ENCODE measurements at regions not wholly inside any gene's neighbourhood (a gene's known extent, or its start where the extent isn't known, plus 50 kb on each side); places are given as distances from the start of the nearest gene placed in this dataset.
"Not testable (repeated sequence)": the region's sequence is repeated elsewhere in the genome, so short reads cannot be mapped to it uniquely, and the experiment has no call there.

DNA sequence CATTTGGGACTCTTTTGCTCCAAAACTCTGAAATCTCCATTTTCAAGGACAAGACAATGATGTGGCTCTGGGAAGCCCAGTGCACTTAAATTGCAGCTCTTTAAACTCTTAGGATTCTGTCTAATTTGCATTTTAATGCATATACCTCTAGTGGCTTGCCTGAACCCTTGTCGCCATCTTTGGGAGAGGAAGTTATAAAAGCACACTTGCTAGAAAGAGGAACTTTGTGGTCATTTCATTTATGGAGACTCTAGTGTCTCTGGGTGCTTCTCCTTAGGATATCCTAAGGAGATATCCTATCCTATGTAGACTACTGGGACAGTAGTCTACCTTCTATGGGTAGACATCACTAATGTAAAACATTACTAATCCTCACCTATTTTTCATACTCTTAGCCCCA is 77.3 kb upstream of the SLC1A3 start:
- DNase-seq (ENCODE audit: low read depth): no peak

DNA sequence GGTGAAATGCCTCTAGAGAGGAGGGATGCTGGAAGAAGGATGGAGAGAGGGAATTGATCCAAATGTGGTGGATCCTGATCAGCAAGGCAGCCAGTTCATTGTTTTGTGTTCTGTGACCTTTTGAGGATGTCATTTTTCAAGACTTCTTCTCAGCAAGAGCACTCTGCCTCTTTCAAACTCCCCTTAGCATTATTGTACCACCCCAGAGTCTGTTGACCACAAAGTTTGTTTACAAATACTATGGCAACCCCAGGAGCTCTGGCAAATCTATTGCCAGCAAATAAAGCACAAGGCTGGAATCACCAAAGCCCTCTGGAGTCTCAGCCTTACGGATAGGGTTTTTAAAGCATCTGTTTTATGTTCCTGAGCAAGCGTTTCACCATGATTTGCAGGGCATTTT is 76.2 kb upstream of the SLC1A3 start:
- no peak for DNase-seq (ENCODE audit: low read depth)

DNA sequence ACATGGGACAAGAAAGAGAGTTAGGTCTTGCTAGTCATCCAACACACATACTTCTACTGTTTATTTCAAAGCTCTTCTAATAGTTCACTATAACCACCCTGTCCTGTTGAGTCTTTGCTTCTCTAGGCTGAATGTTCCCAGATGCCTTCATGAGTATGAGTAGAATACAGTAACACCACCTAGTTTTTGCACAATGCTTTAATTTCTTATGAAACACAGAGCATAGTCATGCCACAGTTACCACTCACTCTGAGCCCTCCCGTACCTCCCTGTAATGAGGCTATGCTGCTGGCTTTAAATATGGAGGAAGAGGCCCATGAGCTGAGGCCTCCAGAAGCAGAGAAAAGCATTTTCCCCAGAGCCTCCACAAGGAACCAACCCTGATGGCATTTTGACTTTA is 75.0 kb upstream of the SLC1A3 start:
- DNase-seq (ENCODE audit: low read depth): no peak

DNA sequence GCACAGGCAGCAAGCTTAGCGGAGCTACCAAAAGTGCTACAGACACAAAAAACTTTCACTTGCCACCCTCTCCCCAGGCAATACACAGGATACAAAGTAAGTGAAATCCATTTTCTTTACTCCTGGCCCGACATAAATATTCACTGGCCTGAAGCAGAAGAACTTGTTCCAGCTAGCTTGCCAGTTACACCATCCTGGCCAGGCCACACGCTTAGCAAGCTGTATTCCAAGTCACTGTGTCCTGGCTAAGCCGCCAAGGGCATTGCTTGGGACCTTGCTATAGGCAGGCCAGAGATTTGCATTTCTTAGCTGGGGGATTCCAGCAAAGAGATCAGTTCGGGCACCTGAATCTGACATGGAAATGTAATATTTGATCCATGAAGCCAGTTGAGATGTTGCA is 71.0 kb upstream of the SLC1A3 start:
- no peak for DNase-seq (ENCODE audit: low read depth)

DNA sequence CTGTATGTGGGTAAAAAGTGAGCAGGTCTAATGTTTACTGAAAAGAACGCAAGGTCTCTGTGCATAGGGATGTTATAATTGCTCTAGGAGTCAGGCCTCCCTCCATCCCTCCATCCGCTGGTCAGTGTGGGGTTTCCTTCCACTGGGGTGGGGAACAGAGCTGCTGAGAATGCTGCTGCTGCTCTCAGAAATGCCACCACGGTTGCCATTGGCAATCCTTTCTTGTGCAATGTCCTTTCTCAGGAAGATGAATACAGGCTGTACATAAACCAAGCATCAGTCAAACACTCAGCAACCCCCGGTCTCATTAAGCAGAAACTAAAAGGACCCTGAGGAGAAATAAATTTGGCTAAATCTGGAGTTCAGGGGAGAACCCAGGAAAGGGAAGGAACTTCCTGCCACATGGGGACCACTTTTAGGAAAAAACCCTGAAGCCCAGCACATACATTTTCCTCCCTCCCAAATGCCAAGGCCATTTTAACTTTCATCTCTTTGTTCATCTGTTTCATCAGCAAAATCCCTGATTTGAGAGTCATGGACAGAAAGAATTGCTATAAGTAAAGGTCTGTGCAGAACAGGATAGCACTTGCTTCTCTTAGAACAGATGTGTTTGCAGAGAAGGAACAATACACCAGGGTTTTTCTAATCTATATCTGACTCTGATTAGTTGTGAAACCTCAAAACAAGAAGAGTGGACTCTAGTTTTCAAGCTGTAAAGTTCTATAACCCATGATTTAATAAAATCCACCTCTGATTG is 70.4 kb upstream of the SLC1A3 start:
- DNase-seq (ENCODE audit: low read depth): no peak

DNA sequence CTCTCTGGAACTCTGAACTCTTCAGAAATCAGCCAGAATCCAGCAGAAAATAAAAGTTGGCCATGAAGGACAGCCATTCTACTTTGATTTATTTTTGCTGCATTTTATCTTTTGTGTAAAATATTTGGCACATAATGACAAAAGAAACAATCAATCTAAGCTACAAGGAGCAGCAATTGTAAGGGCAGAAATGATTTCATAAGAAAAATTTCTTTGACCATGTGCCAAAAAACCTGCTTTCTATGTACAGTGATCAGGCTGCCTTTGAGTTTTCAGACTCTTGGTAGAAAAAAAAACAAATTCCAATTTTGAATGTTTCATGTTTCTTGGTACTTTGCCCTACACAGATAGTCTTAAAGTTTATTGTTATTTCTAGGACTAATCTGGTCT is 69.8 kb upstream of the SLC1A3 start:
- no peak for DNase-seq (ENCODE audit: low read depth)

DNA sequence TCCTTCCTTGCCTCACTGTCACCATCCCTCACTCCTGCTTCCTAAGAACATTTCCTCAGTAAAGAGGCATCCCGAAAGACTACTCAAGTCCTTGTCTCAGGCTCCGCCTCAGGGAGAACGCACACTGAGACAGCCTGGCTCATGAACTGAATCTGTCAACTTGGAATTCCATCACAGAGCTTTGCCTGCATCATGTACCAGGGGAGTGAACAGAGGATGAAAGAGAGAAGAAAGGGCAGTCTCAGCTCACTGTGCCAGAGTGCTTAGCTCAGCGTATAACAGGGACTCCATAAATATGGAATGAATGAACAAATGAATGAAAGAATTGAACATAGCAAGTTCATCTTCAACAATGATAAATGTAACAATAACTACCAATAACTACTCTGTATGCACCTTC is 68.7 kb upstream of the SLC1A3 start:
- no peak for DNase-seq (ENCODE audit: low read depth)

DNA sequence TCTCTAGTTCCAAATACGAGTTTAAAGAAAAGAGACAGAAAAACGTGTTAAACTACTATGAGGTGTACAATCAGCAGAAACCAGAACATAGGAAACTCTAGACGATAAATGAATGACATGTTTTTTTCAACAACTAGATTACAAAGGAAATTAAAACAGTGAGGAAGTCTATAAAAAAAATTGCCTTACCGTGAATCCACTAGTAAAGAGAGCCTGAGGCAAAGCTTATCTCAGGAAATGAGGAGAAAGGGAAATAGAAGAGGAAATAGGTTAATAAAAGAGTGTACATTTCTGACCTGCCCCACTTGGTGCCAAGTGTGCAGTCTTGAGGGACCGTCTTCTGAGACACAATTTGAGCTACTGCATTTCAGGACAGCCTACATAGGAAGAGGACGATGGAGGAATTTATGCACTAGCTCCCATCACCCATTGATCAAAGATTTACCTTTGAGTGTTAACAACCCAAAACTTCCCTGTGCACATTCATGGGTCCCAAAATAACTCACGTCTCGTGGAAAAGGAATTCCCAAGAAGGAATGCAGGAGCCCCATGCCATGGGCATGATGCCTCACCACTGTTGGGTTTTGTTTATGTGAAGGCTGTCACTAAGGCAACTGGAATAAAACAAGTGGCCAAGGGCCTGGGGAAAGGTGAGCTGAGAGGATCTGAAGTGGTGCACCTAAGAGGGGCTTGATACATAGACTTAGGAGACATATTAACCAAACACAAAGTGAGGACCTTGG is 53.6 kb upstream of the SLC1A3 start:
- no peak for DNase-seq (ENCODE audit: low read depth)

DNA sequence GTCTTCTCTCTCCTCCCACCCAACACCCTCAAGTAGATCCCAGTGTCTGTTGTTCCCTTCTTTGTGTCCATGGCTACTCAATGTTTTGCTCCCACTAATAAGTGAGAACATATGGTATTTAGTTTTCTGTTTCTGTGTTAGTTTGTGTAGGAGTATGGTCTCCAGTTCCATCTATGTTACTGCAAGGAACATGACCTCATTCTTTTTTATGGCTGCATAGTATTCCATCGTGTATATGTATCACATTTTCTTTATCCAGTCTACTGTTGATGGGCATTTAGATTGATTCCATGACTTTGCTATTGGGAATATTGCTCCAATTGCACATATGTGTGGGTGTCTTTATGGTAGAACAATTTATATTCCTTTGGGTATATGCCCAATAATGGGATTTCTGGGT is 51.4 kb upstream of the SLC1A3 start:
- DNase-seq (ENCODE audit: low read depth): not testable (repeated sequence)
